ENCODE measurements at regions not wholly inside any gene's neighbourhood (a gene's known extent, or its start where the extent isn't known, plus 50 kb on each side); places are given as distances from the start of the nearest gene placed in this dataset.

DNA sequence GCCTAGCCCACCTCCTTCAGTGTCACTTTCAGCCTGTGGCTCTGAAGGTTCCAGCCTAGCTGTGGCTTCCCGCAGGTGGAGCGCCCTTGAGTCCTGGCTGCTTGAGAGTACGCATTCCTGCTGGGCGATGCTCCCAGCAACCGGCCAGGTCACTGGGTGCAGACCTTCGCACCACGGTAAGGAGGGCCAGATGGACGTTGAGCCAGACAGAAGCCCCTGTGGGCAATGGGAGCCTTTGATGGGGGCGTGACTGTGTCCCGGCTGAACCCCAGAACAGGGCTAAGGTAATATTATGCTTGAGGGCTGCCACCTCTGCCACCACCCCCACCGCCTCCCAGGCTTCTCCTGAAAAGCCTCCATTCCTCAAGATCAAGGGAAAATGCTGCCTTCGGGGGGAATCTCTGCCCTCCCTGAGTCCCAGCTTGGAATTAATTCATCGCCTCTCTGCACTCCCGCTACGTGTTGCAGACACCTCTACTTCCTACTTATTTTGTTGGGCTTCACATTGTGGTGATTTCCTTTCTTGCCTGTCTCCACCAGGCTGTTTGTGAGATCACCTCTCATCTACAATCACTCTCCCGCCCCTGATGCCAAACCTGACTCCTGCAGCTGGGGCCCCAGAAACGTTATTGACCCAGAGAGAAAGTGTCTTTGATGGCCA, 144.9 kb upstream of the NECTIN1 start (continued):
- no peak for TF ChIP-seq HDAC1 (CRISPR knock-in tag; IDR thresholded peaks at IDR 0.05)
- no peak for TF ChIP-seq ZNF549 (CRISPR knock-in tag; IDR thresholded peaks at IDR 0.05)
- TF ChIP-seq ZNF552 (CRISPR knock-in tag; IDR thresholded peaks at IDR 0.05; ENCODE audit: borderline replicate concordance): no peak
- TF ChIP-seq ZMAT3 (CRISPR knock-in tag; conservative IDR thresholded peaks at IDR 0.05): no peak
- TF ChIP-seq ZNF44 (CRISPR knock-in tag; IDR thresholded peaks at IDR 0.05): no peak
- no peak for TF ChIP-seq TAF15 (IDR thresholded peaks at IDR 0.05; ENCODE audit: low read depth, low read length, poor library complexity, severe bottlenecking)
- TF ChIP-seq, protein P1, sequence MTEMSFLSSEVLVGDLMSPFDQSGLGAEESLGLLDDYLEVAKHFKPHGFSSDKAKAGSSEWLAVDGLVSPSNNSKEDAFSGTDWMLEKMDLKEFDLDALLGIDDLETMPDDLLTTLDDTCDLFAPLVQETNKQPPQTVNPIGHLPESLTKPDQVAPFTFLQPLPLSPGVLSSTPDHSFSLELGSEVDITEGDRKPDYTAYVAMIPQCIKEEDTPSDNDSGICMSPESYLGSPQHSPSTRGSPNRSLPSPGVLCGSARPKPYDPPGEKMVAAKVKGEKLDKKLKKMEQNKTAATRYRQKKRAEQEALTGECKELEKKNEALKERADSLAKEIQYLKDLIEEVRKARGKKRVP (CRISPR knock-in tag; IDR thresholded peaks at IDR 0.05): no peak
- no peak for TF ChIP-seq TGIF2 (CRISPR knock-in tag; IDR thresholded peaks at IDR 0.05)
- TF ChIP-seq ARNTL (CRISPR knock-in tag; IDR thresholded peaks at IDR 0.05): no peak
- no peak for TF ChIP-seq ZFP62 (CRISPR knock-in tag; IDR thresholded peaks at IDR 0.05)

DNA sequence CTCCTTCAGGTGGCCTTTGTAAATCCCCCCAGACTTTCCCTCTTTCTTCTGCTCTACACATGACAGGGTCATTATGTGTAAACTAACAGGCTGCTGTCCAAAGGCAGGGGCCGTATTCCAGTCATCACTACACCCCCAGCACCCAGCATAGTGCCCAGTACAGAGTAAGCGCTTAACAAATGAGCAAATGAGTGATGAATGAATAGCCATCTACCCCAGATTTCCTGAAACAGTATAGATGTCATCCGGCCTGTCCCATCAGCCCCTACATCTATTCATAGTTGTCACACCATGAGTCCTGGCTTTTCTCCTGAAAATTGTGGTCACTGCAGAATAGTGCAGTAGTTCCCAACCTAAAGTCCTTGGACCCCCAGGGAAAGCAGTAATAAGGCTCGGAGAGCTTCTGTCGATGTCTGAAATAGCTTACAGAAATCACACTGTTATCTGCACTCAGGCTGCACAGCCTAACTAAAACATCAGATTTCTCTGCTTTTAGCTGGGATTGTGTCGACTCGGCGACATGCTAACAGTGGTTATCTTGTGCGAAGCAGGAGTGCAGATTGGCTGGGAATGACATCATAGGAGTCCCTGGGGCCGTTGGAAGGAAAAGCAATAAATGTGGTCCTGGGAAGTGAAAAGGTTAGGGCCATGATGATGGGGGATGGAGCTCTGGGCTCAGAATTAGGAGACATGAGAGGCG, 143.8 kb upstream of the NECTIN1 start:
- H2AFZ ChIP-seq (ENCODE audit: low read length): no peak overlapping the region
- no peaks in the 10 kb centered on the region for H4K20me1 ChIP-seq (ENCODE audit: insufficient read depth, low read length)
- intact Hi-C loops (cut with micrococcal nuclease; ENCODE audit: unreplicated experiment) (no loop called here), in situ Hi-C loops (cut with HindIII; ENCODE audit: extremely low pct_ligation_motif_present, low pct_unique_long_range_greater_than_20kb) (no loop called here)
- H3K36me3 ChIP-seq (replicated peaks in 1 of 2; ENCODE audit: control insufficient read depth in 1 of 2, insufficient read depth in 2 of 2, low read length in 2 of 2): no peaks in the 10 kb centered on the region
- WGBS (ENCODE audit: low lambda C conversion rate): 18% methylated on average over 11 of the region's 11 CpGs
- H3K27me3 ChIP-seq (ENCODE audit: control insufficient read depth in 1 of 2, insufficient read depth in 2 of 2, low read length in 2 of 2): peaks cover 2 to 58% of the 10 kb centered on the region in 2 experiments; a peak in 4 of 5 replicates
- ChIA-PET CTCF (ENCODE audit: low intra/inter-chr PET ratio, low total read pairs) (no interaction called here), POLR2A (no interaction called here)
- no peak overlapping the region for H3K9ac ChIP-seq (ENCODE audit: insufficient read depth, low read depth, low read length)
- no peak overlapping the region for H3K4me3 ChIP-seq (replicated peaks in 1 of 3; ENCODE audit: insufficient read depth in 1 of 3, low read depth in 2 of 3, low read length in 3 of 3)
- no peaks in the 10 kb centered on the region for H3K4me1 ChIP-seq (ENCODE audit: insufficient read depth, low read length)
- FAIRE-seq (no peak), DNase-seq (ENCODE audit: low spot score) (no peak), ATAC-seq (no peak)
- H3K27ac ChIP-seq (ENCODE audit: extremely low read length, insufficient read depth, low read length): no peak overlapping the region
- H3K9me3 ChIP-seq (ENCODE audit: low read length): no peaks in the 10 kb centered on the region
- TF ChIP-seq HNF4G (IDR thresholded peaks at IDR 0.05; ENCODE audit: borderline replicate concordance, low read depth, low read length) (no peak), HNF4G (CRISPR knock-in tag; IDR thresholded peaks at IDR 0.05; ENCODE audit: borderline replicate concordance, low read depth) (no peak), WIZ (CRISPR knock-in tag; IDR thresholded peaks at IDR 0.05) (no peak), KDM5A (IDR thresholded peaks at IDR 0.05; ENCODE audit: borderline replicate concordance, low read length) (no peak), REL (CRISPR knock-in tag; conservative IDR thresholded peaks at IDR 0.05) (no peak), ATF7 (IDR thresholded peaks at IDR 0.05) (0 out of 2 replicates have a peak, but pooled peaks have one; percentile 13), ATF7 (CRISPR knock-in tag; IDR thresholded peaks at IDR 0.05) (no peak)
- H3K79me2 ChIP-seq (ENCODE audit: insufficient read depth, low read length): no peaks in the 10 kb centered on the region
- H3K4me2 ChIP-seq (ENCODE audit: low read depth, low read length): no peak overlapping the region
- BruUV-seq (replicated peaks): no TSS peak

Data from HepG2 (cell line).